Spleen (tissue), 11 donors: ENCODE measurements at regions not wholly inside any gene's neighbourhood (a gene's known extent, or its start where the extent isn't known, plus 50 kb on each side); places are given as distances from the start of the nearest gene placed in this dataset.

ENCODE experiments used
- DNase-seq: peaks from one replicate; pipeline ENCODE4 v3.0.0-alpha.2; 2020
- H3K27ac ChIP-seq, 8 donors: fragments of 200-600 bp; sonication (generic) in 7 of 8; 1 replicate in 4 of 8; 2 replicates in 4 of 8; pipeline versions ENCODE4 v1.5.0 to v1.8.0; 2016 to 2021; ENCODE audit warnings: inconsistent platforms in 4 of 8, mild to moderate bottlenecking in 4 of 8, moderate library complexity in 1 of 8
- H3K27me3 ChIP-seq, 7 donors: fragments of 200-600 bp; sonication (generic) in 6 of 7; replicated peaks in 1 of 7; 1 replicate in 4 of 7; 2 replicates in 3 of 7; pipeline versions ENCODE4 v1.5.0 to v1.8.0; 2016 to 2021; ENCODE audit warnings: inconsistent platforms in 3 of 7, mild to moderate bottlenecking in 1 of 7
- H3K36me3 ChIP-seq, 6 donors: fragments of 200-600 bp; sonication (generic) in 5 of 6; 1 replicate in 4 of 6; 2 replicates in 2 of 6; pipeline versions ENCODE4 v1.5.0 to v1.8.0; 2016 to 2021; ENCODE audit warnings: inconsistent platforms in 2 of 6
- H3K4me1 ChIP-seq, 6 donors: fragments of 200-600 bp; sonication (generic) in 5 of 6; 1 replicate in 3 of 6; 2 replicates in 3 of 6; pipeline versions ENCODE4 v1.5.0 to v1.8.0; 2016 to 2021; ENCODE audit warnings: inconsistent platforms in 3 of 6
- H3K4me3 ChIP-seq, 8 donors: fragments of 200-600 bp; sonication (generic) in 7 of 8; 1 replicate in 4 of 8; 2 replicates in 4 of 8; pipeline versions ENCODE4 v1.5.0 to v1.8.0; 2016 to 2021; ENCODE audit warnings: inconsistent platforms in 4 of 8, mild to moderate bottlenecking in 4 of 8, moderate library complexity in 2 of 8
- H3K9me3 ChIP-seq, 8 donors: fragments of 200-600 bp; sonication (generic) in 7 of 8; 1 replicate in 4 of 8; 2 replicates in 4 of 8; pipeline versions ENCODE4 v1.5.0 to v1.8.0; 2016 to 2021; ENCODE audit warnings: inconsistent platforms in 4 of 8
- POLR2A ChIP-seq, 3 donors: fragments of 450-650 bp; IDR thresholded peaks; one replicate each; pipeline ENCODE4 v1.5.1; 2017; ENCODE audit warnings: antibody characterized with exemption in 3 of 3, mild to moderate bottlenecking in 1 of 3
- POLR2AphosphoS5 ChIP-seq, 3 donors: sonication (generic); formaldehyde crosslinking; IDR thresholded peaks; one replicate each; pipeline ENCODE4 v1.5.1; 2017; ENCODE audit warnings: antibody characterized with exemption in 3 of 3
- WGBS, 5 donors: extraction: QIAGEN DNeasy Blood & Tissue Kit in 3 of 5; methylation state at CpG; one replicate each; pipeline versions ENCODE4 v1.1.5 to v1.1.7; 2013 to 2018; 5-methylcytosine and 5-hydroxymethylcytosine counted together
- intact Hi-C: fragments of 100-400 bp; cut with DNase I; formaldehyde crosslinking; loops from one replicate; pipeline ENCODE4 v1.15.0; 2023; ENCODE audit warnings: low total_unique reads
- TF ChIP-seq, protein P1 (sequence below), 11 experiments: fragments of 200-600 bp in 7 of 11; fragments of 450-650 bp in 4 of 11; sonication (generic) in 4 of 11; IDR thresholded peaks in 8 of 11; conservative IDR thresholded peaks in 3 of 11; 1 replicate in 7 of 11; 2 replicates in 4 of 11; pipeline versions ENCODE4 v1.4.0 to v1.8.0; 2016 to 2021; ENCODE audit warnings: antibody characterized with exemption in 11 of 11, inconsistent platforms in 4 of 11, mild to moderate bottlenecking in 1 of 11
- donor health status: healthy with polysubstance abuse.
- donor health status: DM: no; HTN: no; CAD: no; lungs with moderate emphysema.
- donor health status: DM: no; HTN: no; CAD: no.
- donor health status: Bipolar disorder and iron deficiency.
- donor health status: healthy.
- donor health status: DM: no; HTN: no; CAD: no.
- donor health status: DM: yes; HTN: yes; CAD: no.

DNA sequence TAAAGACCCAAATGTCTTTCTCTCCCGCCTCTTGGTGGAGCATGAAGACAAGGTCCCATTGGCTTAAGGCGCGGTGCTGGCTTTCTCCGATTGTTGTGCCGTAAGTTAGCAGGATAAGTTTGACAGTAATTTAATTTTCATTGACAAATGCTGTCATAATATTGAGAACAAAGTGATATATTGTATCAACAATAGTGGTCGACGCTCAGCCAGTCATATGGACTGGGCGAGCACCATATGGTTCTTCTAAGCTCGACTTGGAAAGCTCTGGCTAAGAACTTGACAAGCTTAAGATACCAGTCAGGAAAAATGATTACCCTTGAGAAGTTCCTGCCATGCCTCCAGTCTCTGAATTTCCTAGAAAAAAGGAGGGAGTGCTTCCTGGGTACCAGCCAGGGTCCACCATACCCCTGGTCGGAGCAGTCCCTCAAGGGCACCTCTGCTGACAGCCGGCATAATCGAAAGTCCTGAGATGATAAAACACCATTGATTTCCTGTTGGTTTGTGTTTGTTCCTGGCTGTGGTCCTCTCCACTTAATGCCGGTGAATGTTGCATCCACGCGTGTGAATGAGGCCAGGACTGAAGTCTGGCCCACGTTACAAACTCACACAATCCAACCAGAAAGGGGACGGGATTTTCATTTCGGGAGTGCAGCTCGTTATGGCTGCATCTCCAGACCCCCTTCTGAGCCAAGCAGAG lies 262.1 kb downstream of the ZNF536 start:
- intact Hi-C loops = no loop called here
- WGBS, 5 donors = 83 to 90% (median 84%) methylated on average over 18 to 19 of the region's 19 CpGs
- TF ChIP-seq, protein P1, sequence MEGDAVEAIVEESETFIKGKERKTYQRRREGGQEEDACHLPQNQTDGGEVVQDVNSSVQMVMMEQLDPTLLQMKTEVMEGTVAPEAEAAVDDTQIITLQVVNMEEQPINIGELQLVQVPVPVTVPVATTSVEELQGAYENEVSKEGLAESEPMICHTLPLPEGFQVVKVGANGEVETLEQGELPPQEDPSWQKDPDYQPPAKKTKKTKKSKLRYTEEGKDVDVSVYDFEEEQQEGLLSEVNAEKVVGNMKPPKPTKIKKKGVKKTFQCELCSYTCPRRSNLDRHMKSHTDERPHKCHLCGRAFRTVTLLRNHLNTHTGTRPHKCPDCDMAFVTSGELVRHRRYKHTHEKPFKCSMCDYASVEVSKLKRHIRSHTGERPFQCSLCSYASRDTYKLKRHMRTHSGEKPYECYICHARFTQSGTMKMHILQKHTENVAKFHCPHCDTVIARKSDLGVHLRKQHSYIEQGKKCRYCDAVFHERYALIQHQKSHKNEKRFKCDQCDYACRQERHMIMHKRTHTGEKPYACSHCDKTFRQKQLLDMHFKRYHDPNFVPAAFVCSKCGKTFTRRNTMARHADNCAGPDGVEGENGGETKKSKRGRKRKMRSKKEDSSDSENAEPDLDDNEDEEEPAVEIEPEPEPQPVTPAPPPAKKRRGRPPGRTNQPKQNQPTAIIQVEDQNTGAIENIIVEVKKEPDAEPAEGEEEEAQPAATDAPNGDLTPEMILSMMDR (IDR thresholded peaks at IDR 0.05 in 8 of 11, conservative IDR thresholded peaks at IDR 0.05 in 3 of 11) = no peak
- TF ChIP-seq POLR2AphosphoS5 (IDR thresholded peaks at IDR 0.05) = no peak
- no peak overlapping the region for H3K27ac ChIP-seq
- no peaks in the 10 kb centered on the region for H3K4me1 ChIP-seq
- H3K36me3 ChIP-seq = no peaks in the 10 kb centered on the region
- no peak overlapping the region for H3K4me3 ChIP-seq
- H3K27me3 ChIP-seq = peaks cover 0 to 4% (median 0%) of the 10 kb centered on the region in 7 donors
- peaks cover 0 to 17% (median 12%) of the 10 kb centered on the region in 8 donors for H3K9me3 ChIP-seq
- no peak for DNase-seq

DNA sequence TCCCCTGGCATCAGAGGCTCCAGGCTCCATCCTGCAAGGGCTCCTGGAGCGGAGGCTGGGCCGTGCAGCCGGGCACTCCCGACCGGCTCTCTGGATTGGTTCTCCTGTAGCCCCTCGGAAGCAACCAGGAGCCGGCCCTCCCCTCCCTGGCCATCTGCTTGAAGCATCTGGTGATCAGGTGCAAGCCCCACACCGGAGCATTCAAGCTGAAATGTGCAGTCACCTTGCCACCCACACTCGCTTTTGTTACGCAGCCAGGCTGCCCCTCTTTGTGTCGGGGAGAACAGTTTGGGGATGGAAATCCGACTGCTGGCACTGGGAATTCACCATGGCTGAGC lies 258.8 kb downstream of the ZNF536 start:
- Histone ChIP-seq H3K27ac (no peak overlapping the region), H3K4me1 (no peaks in the 10 kb centered on the region), H3K27me3 (peaks cover 0 to 4% (median 0%) of the 10 kb centered on the region in 7 donors), H3K9me3 (no peaks in the 10 kb centered on the region), H3K36me3 (no peaks in the 10 kb centered on the region), H3K4me3 (no peak overlapping the region)
- no peak for DNase-seq
- 83 to 91% (median 87%) methylated on average over 12 of the region's 12 CpGs for WGBS, 5 donors
- intact Hi-C loops = no loop called here
- TF ChIP-seq POLR2AphosphoS5 (IDR thresholded peaks at IDR 0.05) = no peak
- no peak for TF ChIP-seq POLR2A (IDR thresholded peaks at IDR 0.05)
- TF ChIP-seq, protein P1 (IDR thresholded peaks at IDR 0.05 in 8 of 11, conservative IDR thresholded peaks at IDR 0.05 in 3 of 11) = no peak

DNA sequence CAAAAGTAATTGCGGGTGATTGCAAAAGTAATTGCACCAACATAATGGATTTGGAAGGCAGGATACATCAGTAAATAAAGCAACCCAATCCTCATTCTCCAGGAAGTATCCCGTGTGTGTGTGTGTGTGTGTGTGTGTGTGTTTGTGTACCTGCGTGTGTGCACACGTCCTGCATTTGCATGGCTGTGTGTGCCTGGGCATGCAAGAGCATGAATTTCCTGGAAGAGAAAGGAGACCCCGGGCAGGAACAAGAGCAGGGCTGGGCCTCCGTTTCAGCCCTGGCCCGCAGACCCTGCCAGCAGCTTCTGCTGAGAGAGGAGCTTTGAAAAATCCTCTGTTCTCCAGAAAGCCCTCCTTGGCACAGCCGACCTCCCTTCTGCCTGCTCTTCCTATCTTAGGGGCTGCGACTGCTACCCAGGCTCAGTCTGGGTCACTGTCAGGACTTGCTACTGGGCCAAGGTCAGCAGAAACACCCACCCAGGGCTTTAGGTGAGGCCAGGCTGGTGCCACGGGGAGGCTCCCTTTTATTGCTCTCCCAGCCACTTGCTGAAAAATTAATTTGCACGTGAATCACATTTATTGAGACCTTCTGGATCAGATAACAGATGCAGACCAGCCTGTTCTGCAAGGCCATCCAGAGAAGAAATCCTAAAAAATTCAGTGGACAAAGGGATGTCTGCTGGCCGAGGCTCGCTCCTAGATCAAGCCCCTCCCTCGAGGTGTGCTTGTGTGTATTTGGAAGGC lies 258.3 kb downstream of the ZNF536 start:
- Histone ChIP-seq H3K9me3 (peaks cover 0 to 1% (median 0%) of the 10 kb centered on the region in 8 donors), H3K4me1 (no peaks in the 10 kb centered on the region), H3K27ac (no peak overlapping the region), H3K36me3 (no peaks in the 10 kb centered on the region), H3K27me3 (peaks cover 0 to 4% (median 0%) of the 10 kb centered on the region in 7 donors), H3K4me3 (no peak overlapping the region)
- DNase-seq = no peak
- intact Hi-C loops = no loop called here
- TF ChIP-seq, protein P1 (IDR thresholded peaks at IDR 0.05 in 8 of 11, conservative IDR thresholded peaks at IDR 0.05 in 3 of 11) = no peak
- no peak for TF ChIP-seq POLR2AphosphoS5 (IDR thresholded peaks at IDR 0.05)
- TF ChIP-seq POLR2A (IDR thresholded peaks at IDR 0.05) = no peak
- WGBS, 5 donors = 63 to 74% (median 66%) methylated on average over 11 to 14 of the region's 14 CpGs

DNA sequence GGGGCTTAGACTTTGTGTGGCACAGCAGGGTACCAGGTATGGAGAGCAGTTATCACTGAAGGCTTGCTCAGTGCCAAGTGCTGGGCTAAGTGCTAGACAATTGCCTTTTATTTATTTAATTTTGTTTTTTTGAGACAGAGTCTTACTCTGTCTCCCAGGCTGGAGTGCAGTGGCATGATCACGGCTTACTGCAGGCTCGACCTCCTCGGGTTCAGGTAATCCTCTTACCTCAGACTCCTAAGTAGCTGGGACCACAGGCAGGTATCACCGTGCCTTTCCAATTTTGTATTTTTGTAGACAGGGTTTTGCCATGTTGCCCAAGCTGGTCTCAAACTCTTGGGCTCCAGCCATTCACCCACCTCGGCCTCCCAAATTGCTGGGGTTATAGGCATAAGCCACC lies 256.9 kb downstream of the ZNF536 start:
- Histone ChIP-seq H3K36me3 (no peaks in the 10 kb centered on the region), H3K4me1 (no peaks in the 10 kb centered on the region), H3K27ac (no peak overlapping the region), H3K4me3 (no peak overlapping the region), H3K27me3 (peaks cover 0 to 4% (median 0%) of the 10 kb centered on the region in 7 donors), H3K9me3 (peaks cover 0 to 14% (median 0%) of the 10 kb centered on the region in 8 donors)
- DNase-seq = no peak
- 82 to 93% (median 91%) methylated on average over 5 of the region's 5 CpGs for WGBS, 5 donors
- intact Hi-C loops = no loop called here
- TF ChIP-seq POLR2A (IDR thresholded peaks at IDR 0.05) = no peak
- no peak for TF ChIP-seq POLR2AphosphoS5 (IDR thresholded peaks at IDR 0.05)
- TF ChIP-seq, protein P1 (IDR thresholded peaks at IDR 0.05 in 8 of 11, conservative IDR thresholded peaks at IDR 0.05 in 3 of 11) = no peak
